Panc1 (cell line): ENCODE measurements at regions not wholly inside any gene's neighbourhood (a gene's known extent, or its start where the extent isn't known, plus 50 kb on each side); places are given as distances from the start of the nearest gene placed in this dataset.

Source experiments
- POLR2AphosphoS5 ChIP-seq: IDR thresholded peaks from 2 replicates; pipeline ENCODE4 v1.6.1; 2012; ENCODE audit warnings: mild to moderate bottlenecking, low read depth, low read length, moderate library complexity
- SIN3A ChIP-seq: IDR thresholded peaks from 2 replicates; pipeline ENCODE4 v1.6.1; 2012; ENCODE audit warnings: low read depth, mild to moderate bottlenecking, low read length, moderate library complexity, borderline replicate concordance; ENCODE audit not compliant: insufficient read depth
- TCF7L2 ChIP-seq: IDR thresholded peaks from 2 replicates; pipeline ENCODE4 v1.6.1; 2011; ENCODE audit warnings: mild to moderate bottlenecking, low read depth, low read length, inconsistent platforms
- TF ChIP-seq, protein P1 (sequence below): fragments of 450-650 bp; IDR thresholded peaks from 2 replicates; pipeline ENCODE4 v1.5.1; 2017; ENCODE audit warnings: mild to moderate bottlenecking
- TF ChIP-seq, protein P2 (sequence below), 2 experiments: IDR thresholded peaks; 2 replicates each; pipeline ENCODE4 v1.6.1; 2011 to 2012; ENCODE audit warnings: low read depth in 2 of 2, control low read depth in 1 of 2, low read length in 1 of 2, mild to moderate bottlenecking in 1 of 2, moderate library complexity in 1 of 2; ENCODE audit not compliant: insufficient read depth in 1 of 2

DNA sequence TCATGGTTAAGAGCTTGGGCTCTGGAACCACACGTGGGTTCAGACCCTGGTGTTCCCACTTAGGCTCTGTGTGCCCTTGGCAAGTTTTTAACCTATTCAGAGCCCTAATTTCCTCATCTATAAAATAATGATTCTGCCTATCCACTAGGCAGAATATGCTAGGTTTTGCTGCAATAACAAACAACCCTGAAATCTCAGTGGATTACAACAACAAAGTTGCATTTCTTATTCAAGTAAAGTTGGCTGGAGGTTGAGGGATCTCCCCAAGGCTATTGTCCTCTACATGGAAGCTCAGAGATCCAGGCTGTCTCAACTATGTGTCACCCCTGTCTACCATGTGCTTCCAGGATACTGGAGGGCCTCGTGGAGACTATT is 275.4 kb upstream of the SIX2 start:
- TF ChIP-seq, protein P1, sequence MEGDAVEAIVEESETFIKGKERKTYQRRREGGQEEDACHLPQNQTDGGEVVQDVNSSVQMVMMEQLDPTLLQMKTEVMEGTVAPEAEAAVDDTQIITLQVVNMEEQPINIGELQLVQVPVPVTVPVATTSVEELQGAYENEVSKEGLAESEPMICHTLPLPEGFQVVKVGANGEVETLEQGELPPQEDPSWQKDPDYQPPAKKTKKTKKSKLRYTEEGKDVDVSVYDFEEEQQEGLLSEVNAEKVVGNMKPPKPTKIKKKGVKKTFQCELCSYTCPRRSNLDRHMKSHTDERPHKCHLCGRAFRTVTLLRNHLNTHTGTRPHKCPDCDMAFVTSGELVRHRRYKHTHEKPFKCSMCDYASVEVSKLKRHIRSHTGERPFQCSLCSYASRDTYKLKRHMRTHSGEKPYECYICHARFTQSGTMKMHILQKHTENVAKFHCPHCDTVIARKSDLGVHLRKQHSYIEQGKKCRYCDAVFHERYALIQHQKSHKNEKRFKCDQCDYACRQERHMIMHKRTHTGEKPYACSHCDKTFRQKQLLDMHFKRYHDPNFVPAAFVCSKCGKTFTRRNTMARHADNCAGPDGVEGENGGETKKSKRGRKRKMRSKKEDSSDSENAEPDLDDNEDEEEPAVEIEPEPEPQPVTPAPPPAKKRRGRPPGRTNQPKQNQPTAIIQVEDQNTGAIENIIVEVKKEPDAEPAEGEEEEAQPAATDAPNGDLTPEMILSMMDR: no peak
- TF ChIP-seq POLR2AphosphoS5: no peak
- TF ChIP-seq, protein P2, sequence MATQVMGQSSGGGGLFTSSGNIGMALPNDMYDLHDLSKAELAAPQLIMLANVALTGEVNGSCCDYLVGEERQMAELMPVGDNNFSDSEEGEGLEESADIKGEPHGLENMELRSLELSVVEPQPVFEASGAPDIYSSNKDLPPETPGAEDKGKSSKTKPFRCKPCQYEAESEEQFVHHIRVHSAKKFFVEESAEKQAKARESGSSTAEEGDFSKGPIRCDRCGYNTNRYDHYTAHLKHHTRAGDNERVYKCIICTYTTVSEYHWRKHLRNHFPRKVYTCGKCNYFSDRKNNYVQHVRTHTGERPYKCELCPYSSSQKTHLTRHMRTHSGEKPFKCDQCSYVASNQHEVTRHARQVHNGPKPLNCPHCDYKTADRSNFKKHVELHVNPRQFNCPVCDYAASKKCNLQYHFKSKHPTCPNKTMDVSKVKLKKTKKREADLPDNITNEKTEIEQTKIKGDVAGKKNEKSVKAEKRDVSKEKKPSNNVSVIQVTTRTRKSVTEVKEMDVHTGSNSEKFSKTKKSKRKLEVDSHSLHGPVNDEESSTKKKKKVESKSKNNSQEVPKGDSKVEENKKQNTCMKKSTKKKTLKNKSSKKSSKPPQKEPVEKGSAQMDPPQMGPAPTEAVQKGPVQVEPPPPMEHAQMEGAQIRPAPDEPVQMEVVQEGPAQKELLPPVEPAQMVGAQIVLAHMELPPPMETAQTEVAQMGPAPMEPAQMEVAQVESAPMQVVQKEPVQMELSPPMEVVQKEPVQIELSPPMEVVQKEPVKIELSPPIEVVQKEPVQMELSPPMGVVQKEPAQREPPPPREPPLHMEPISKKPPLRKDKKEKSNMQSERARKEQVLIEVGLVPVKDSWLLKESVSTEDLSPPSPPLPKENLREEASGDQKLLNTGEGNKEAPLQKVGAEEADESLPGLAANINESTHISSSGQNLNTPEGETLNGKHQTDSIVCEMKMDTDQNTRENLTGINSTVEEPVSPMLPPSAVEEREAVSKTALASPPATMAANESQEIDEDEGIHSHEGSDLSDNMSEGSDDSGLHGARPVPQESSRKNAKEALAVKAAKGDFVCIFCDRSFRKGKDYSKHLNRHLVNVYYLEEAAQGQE (IDR thresholded peaks at IDR 0.05; ENCODE audit: insufficient read depth in 1 of 2, low read depth in 2 of 2, low read length in 1 of 2): no peak
- no peak for TF ChIP-seq TCF7L2
- TF ChIP-seq SIN3A: no peak
